Mesothelial cell of epicardium (in vitro differentiated cells): ENCODE measurements at regions not wholly inside any gene's neighbourhood (a gene's known extent, or its start where the extent isn't known, plus 50 kb on each side); places are given as distances from the start of the nearest gene placed in this dataset.

Experiments used
- DNase-seq, 2 experiments: peaks; one replicate each; pipeline ENCODE4 v3.0.0; 2021; ENCODE audit warnings: low spot score in 2 of 2; ENCODE audit not compliant: unreplicated experiment in 2 of 2
- H3K27ac Mint-ChIP-seq: 2 replicates; pipeline ENCODE4 v1.8.0; 2021; ENCODE audit warnings: mixed read lengths
- H3K27me3 Mint-ChIP-seq: 2 replicates; pipeline ENCODE4 v1.8.0; 2021; ENCODE audit warnings: low read depth, mixed read lengths
- H3K36me3 Mint-ChIP-seq: 2 replicates; pipeline ENCODE4 v1.8.0; 2021; ENCODE audit warnings: mixed read lengths
- H3K4me1 Mint-ChIP-seq: 2 replicates; pipeline ENCODE4 v1.8.0; 2021; ENCODE audit warnings: mixed read lengths
- H3K4me3 Mint-ChIP-seq: 2 replicates; pipeline ENCODE4 v1.8.0; 2021; ENCODE audit warnings: mild to moderate bottlenecking, moderate library complexity, mixed read lengths
- H3K9me3 Mint-ChIP-seq: 2 replicates; pipeline ENCODE4 v1.8.0; 2021; ENCODE audit warnings: mixed read lengths
- TF ChIP-seq, protein P1 (sequence below): fragments of 200-600 bp; sonication (generic); IDR thresholded peaks from one replicate; pipeline ENCODE4 v1.5.0; 2021; ENCODE audit warnings: antibody characterized with exemption; ENCODE audit not compliant: unreplicated experiment

DNA sequence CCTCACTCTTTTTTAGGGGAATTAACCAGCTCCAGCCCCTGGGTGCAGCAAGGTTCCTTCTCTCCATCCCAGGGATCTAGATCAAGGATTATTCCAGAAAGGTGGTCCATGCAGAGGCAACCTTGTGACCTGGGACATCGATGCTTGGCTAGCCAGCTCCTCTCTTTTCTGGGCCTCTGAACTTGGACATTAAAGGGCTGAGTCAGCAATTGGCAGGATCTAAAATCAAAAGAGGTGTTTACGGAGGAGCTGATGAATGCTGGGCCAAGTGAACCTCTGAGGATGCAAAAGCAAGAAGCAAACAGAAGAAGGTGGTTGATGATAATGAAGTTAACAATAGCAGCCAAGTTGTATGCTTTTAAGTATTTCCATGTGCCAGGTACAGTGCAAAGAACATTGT is 207.0 kb downstream of the MAF start:
- no peak for DNase-seq
- Mint-ChIP-seq H3K36me3 (no peaks in the 10 kb centered on the region), H3K27ac (no peak overlapping the region), H3K9me3 (peaks cover 7% of the 10 kb centered on the region), H3K4me3 (no peak overlapping the region), H3K27me3 (peaks cover 33% of the 10 kb centered on the region), H3K4me1 (peaks cover 12% of the 10 kb centered on the region)
- TF ChIP-seq, protein P1, sequence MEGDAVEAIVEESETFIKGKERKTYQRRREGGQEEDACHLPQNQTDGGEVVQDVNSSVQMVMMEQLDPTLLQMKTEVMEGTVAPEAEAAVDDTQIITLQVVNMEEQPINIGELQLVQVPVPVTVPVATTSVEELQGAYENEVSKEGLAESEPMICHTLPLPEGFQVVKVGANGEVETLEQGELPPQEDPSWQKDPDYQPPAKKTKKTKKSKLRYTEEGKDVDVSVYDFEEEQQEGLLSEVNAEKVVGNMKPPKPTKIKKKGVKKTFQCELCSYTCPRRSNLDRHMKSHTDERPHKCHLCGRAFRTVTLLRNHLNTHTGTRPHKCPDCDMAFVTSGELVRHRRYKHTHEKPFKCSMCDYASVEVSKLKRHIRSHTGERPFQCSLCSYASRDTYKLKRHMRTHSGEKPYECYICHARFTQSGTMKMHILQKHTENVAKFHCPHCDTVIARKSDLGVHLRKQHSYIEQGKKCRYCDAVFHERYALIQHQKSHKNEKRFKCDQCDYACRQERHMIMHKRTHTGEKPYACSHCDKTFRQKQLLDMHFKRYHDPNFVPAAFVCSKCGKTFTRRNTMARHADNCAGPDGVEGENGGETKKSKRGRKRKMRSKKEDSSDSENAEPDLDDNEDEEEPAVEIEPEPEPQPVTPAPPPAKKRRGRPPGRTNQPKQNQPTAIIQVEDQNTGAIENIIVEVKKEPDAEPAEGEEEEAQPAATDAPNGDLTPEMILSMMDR: no peak

DNA sequence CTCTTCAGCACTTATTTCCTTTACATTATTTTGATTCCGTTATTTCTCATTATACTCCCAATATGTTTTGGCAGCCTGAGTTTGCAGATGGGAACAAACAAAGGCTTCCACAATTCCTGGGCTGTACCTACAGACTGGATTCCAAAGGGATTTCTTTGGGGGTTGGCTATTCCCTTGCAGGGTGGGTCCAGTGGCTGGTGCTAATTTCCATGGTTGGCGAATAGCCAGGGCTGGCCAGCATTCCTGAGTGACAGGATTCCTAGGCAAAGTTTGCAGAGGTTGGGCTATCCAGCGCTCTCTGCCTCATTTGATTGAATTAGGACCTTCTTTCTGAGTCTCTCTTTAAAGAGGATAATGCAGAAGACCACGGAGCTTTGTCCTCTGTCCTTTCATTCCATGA is 207.4 kb downstream of the MAF start:
- peak in 1 of 2 experiments; percentile 45 for DNase-seq
- Mint-ChIP-seq H3K4me3 (no peak overlapping the region), H3K4me1 (peaks cover 12% of the 10 kb centered on the region), H3K27me3 (peaks cover 33% of the 10 kb centered on the region), H3K9me3 (peaks cover 3% of the 10 kb centered on the region), H3K36me3 (no peaks in the 10 kb centered on the region), H3K27ac (no peak overlapping the region)
- TF ChIP-seq, protein P1: no peak

DNA sequence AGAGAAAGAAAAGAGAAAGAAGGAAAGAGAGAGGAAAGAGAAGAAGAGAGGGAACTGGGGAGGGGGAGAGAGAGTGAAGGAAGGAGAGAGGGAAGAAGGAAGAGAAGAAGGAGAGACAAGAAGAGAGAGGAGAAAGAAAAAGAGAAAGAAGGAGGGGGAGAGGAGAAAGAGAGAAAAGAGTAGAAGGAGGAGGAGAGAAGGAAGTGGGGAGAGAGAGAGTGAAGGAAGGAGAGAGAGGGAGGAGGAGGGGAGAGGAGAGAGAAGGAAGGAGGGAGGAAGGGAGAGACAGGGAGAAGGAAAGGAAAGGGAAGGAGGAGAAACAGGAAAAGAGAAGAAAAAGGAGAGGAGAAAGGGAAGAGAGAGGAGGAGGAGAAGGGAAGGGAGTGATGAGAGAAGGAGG is 208.5 kb downstream of the MAF start:
- no peaks in the 10 kb centered on the region for H3K9me3 Mint-ChIP-seq
- H3K4me3 Mint-ChIP-seq: no peak overlapping the region
- peaks cover 12% of the 10 kb centered on the region for H3K4me1 Mint-ChIP-seq
- H3K36me3 Mint-ChIP-seq: no peaks in the 10 kb centered on the region
- no peak for DNase-seq
- H3K27ac Mint-ChIP-seq: no peak overlapping the region
- H3K27me3 Mint-ChIP-seq: peaks cover 33% of the 10 kb centered on the region
- TF ChIP-seq, protein P1: no peak

DNA sequence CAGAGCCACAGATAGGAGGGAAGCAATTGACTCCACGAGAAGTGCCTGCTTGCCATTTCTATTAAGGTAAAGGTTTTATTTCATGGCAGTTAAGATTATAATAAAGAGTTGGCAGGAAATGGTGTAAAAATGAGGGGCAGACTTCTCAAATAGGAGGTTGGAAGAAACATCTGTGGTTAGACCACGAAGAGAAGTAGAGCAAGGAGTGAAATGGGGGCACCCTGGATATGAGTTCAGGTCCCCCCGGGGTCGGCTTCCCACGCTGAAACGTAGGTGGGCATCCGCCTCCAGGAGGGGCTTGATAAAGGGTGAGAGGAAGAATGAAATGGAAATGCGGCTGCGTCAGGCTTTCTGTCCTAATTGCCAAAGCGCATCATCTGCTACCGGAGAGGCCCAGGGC is 209.1 kb downstream of the MAF start:
- Mint-ChIP-seq H3K36me3 (no peaks in the 10 kb centered on the region), H3K9me3 (no peaks in the 10 kb centered on the region), H3K4me3 (no peak overlapping the region), H3K27me3 (peaks cover 33% of the 10 kb centered on the region), H3K27ac (no peak overlapping the region), H3K4me1 (peaks cover 12% of the 10 kb centered on the region)
- TF ChIP-seq, protein P1: no peak
- DNase-seq: no peak

DNA sequence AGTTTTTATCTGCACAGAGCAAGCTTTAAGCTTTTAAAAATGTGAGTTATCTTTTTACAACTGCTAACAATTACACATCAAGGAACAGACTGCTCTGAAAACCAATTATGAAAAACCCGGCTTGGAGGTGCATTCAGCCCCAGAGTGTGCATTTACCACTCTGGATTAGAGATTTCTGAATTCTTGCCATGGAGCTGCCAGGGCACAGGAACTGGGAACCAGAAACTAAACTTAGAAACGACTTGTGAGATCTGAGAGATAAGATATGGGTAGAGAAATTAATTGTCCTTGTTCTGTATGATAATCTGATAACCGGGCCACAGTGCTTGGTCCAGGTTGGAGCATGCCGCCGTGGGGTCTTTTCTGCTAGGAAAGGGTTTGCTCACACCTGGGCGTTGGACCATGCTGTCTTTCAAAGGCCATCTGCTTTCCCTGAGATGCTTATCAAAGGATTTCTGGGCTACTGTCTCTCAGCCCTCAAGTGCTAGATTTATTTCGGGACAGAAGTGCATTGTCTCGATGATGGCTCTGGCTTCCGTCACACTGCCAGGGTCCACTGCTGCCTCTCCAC is 210.0 kb downstream of the MAF start:
- Mint-ChIP-seq H3K27me3 (peaks cover 31% of the 10 kb centered on the region), H3K4me3 (no peak overlapping the region), H3K9me3 (no peaks in the 10 kb centered on the region), H3K36me3 (no peaks in the 10 kb centered on the region), H3K27ac (no peak overlapping the region), H3K4me1 (peaks cover 12% of the 10 kb centered on the region)
- no peak for DNase-seq
- TF ChIP-seq, protein P1: no peak

DNA sequence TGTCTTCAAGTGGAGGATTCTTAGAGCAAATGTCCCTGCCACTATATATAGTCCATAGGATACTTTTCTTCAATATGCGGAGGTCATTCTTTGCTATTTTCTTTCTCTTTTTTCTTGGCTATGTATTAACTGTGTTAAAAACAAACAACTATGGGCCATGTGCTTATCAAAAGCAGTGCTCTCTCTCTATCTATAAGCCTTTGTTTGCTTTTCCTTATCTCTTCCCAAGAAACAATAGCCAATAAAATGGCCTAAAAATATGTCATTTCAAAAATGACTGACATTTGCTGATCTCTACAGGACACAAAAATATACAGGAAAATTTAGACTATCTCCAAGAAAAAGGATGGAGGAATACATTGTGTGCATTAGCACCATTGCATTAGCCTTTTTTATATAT is 212.1 kb downstream of the MAF start:
- no peak overlapping the region for H3K27ac Mint-ChIP-seq
- DNase-seq: no peak
- no peaks in the 10 kb centered on the region for H3K36me3 Mint-ChIP-seq
- H3K9me3 Mint-ChIP-seq: no peaks in the 10 kb centered on the region
- no peak overlapping the region for H3K4me3 Mint-ChIP-seq
- peaks cover 29% of the 10 kb centered on the region for H3K27me3 Mint-ChIP-seq
- TF ChIP-seq, protein P1: no peak
- H3K4me1 Mint-ChIP-seq: peaks cover 10% of the 10 kb centered on the region
